HG02798 (cell line): ENCODE measurements at regions not wholly inside any gene's neighbourhood (a gene's known extent, or its start where the extent isn't known, plus 50 kb on each side); places are given as distances from the start of the nearest gene placed in this dataset.
A peak's percentile ranks its signal among the peaks of the same experiment; 100 is the strongest.

Experiments
- ATAC-seq: cut with Tn5 transposase; IDR thresholded peaks from one replicate; pipeline ENCODE4 v1.9.1; 2021; ENCODE audit warnings: mild to moderate bottlenecking; ENCODE audit not compliant: unreplicated experiment, poor library complexity

GRCh38 chr6:137728386-137729349 lies 138.4 kb upstream of the TNFAIP3 start:
- ATAC-seq: no peak

- no peak for ATAC-seq
These were observed 137.0 kb upstream of the TNFAIP3 start for GRCh38 chr6:137729866-137730629.

GRCh38 chr6:137731600-137731959 lies 135.5 kb upstream of the TNFAIP3 start:
- ATAC-seq: no peak

GRCh38 chr6:137731960-137732616 lies 135.0 kb upstream of the TNFAIP3 start:
- ATAC-seq: no peak

GRCh38 chr6:137733372-137733771 lies 133.7 kb upstream of the TNFAIP3 start:
- no peak for ATAC-seq

- no peak for ATAC-seq
These were observed 132.8 kb upstream of the TNFAIP3 start for GRCh38 chr6:137734005-137734874.

- no peak for ATAC-seq
These were observed 132.2 kb upstream of the TNFAIP3 start for GRCh38 chr6:137734875-137735182.

GRCh38 chr6:137736048-137736818 lies 130.8 kb upstream of the TNFAIP3 start:
- peak; percentile 85 for ATAC-seq

GRCh38 chr6:137736911-137737310 lies 130.1 kb upstream of the TNFAIP3 start:
- no peak for ATAC-seq

- ATAC-seq: no peak
These were observed 129.0 kb upstream of the TNFAIP3 start for GRCh38 chr6:137737836-137738596.

- no peak for ATAC-seq
These were observed 128.0 kb upstream of the TNFAIP3 start for GRCh38 chr6:137738931-137739504.

GRCh38 chr6:137739544-137739943 lies 127.5 kb upstream of the TNFAIP3 start:
- no peak for ATAC-seq

- no peak for ATAC-seq
These were observed 126.8 kb upstream of the TNFAIP3 start for GRCh38 chr6:137740091-137740755.

- ATAC-seq: no peak
These were observed 125.9 kb upstream of the TNFAIP3 start for GRCh38 chr6:137740967-137741761.

GRCh38 chr6:137743493-137743892 lies 123.6 kb upstream of the TNFAIP3 start:
- ATAC-seq: no peak

GRCh38 chr6:137744877-137745276 lies 122.2 kb upstream of the TNFAIP3 start:
- ATAC-seq: peak; percentile 83

- ATAC-seq: no peak
These were observed 121.7 kb upstream of the TNFAIP3 start for GRCh38 chr6:137745321-137745720.
